ENCODE measurements at regions not wholly inside any gene's neighbourhood (a gene's known extent, or its start where the extent isn't known, plus 50 kb on each side); places are given as distances from the start of the nearest gene placed in this dataset.

- TF ChIP-seq SIN3A (IDR thresholded peaks at IDR 0.05; ENCODE audit: borderline replicate concordance, low read depth, low read length) (no peak), EP300 (IDR thresholded peaks at IDR 0.05; ENCODE audit: borderline replicate concordance in 1 of 2, low read depth in 1 of 2, low read length in 1 of 2) (no peak), YY1 (IDR thresholded peaks at IDR 0.05; ENCODE audit: low read depth) (no peak), GATA2 (CRISPR knock-in tag; IDR thresholded peaks at IDR 0.05) (no peak)
Observed at GRCh38 chr18:57253903-57254302, 98.5 kb upstream of the ST8SIA3 start (continued).

DNA sequence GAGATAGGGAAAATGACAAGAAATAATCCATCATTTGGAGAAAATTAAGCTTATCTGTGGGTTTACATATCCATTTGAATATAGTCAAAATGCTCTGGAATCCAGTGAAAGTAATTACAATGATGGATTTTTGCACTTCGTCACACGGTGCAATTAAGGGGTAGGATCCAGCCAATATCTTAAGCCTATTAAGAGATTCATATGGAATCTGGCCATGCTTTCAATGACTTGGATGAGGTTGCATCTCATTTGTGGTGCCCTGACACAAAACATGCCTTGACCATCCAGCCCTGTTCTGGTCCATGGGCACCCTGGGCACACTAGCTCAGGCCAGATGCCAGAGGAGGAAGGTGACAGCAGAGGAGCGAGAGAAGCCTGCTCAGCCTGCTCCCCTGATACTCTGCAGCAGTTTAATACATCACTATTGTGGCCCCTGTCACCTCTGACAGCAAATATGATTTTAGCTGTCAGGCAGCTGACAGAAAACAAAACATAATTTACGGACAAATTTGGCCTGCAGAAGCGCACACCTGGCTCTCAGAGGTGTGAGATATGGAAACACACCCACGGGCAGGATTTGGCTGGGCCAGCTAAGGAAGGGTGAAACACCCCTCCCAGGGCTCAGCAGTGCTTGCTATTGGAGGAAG is 94.1 kb upstream of the ST8SIA3 start:
- ChIA-PET CTCF (interaction anchor here (1.0 kb wide), 1 partner anchor 10 kb away, joined by 3 read pairs; no protein-coding TSS in a partner anchor), POLR2A (no interaction called here)
- no peaks in the 10 kb centered on the region for H3K79me2 ChIP-seq (ENCODE audit: insufficient read depth)
- 46% methylated on average over 6 of the region's 6 CpGs for WGBS (ENCODE audit: low lambda C conversion rate)
- no peaks in the 10 kb centered on the region for H3K9me3 ChIP-seq
- no peaks in the 10 kb centered on the region for H3K4me1 ChIP-seq (ENCODE audit: control insufficient read depth in 1 of 2, insufficient read depth in 2 of 2, low read depth in 1 of 2, low read length in 1 of 2)
- no peak overlapping the region for H3K27ac ChIP-seq (ENCODE audit: low read depth in 2 of 2, low read length in 1 of 2)
- no peak for TF ChIP-seq TEAD4 (IDR thresholded peaks at IDR 0.05; ENCODE audit: borderline replicate concordance, insufficient read depth)
- TF ChIP-seq NFIC (IDR thresholded peaks at IDR 0.05; ENCODE audit: borderline replicate concordance), result no peak
- no peak for TF ChIP-seq CHD2 (IDR thresholded peaks at IDR 0.05; ENCODE audit: low read length, partially characterized antibody)
- no peak for TF ChIP-seq EP300 (IDR thresholded peaks at IDR 0.05; ENCODE audit: borderline replicate concordance in 1 of 2, low read depth in 1 of 2, low read length in 1 of 2)
- TF ChIP-seq, protein P1, sequence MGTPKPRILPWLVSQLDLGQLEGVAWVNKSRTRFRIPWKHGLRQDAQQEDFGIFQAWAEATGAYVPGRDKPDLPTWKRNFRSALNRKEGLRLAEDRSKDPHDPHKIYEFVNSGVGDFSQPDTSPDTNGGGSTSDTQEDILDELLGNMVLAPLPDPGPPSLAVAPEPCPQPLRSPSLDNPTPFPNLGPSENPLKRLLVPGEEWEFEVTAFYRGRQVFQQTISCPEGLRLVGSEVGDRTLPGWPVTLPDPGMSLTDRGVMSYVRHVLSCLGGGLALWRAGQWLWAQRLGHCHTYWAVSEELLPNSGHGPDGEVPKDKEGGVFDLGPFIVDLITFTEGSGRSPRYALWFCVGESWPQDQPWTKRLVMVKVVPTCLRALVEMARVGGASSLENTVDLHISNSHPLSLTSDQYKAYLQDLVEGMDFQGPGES (IDR thresholded peaks at IDR 0.05; ENCODE audit: low read depth, low read length), result no peak
- no peak for TF ChIP-seq MXI1 (IDR thresholded peaks at IDR 0.05; ENCODE audit: low read depth, low read length)
- no peak for TF ChIP-seq TCF12 (IDR thresholded peaks at IDR 0.05)
- no peak for TF ChIP-seq USF1 (IDR thresholded peaks at IDR 0.05; ENCODE audit: borderline replicate concordance, low read depth)
- no peak overlapping the region for H3K4me2 ChIP-seq
- no peaks in the 10 kb centered on the region for H3K36me3 ChIP-seq (replicated peaks in 1 of 2; ENCODE audit: control insufficient read depth in 1 of 2, insufficient read depth in 2 of 2, low read length in 1 of 2)
- no peaks in the 10 kb centered on the region for H4K20me1 ChIP-seq (ENCODE audit: insufficient read depth)
- DNase-seq, result no peak
- no peaks in the 10 kb centered on the region for H3F3A ChIP-seq (replicated peaks; ENCODE audit: insufficient read depth)
- H3K9me2 ChIP-seq, result no peaks in the 10 kb centered on the region
- no peak overlapping the region for H2AFZ ChIP-seq (ENCODE audit: low read depth)
- H3K4me3 ChIP-seq (ENCODE audit: low read depth in 2 of 2, low read length in 1 of 2), result no peak overlapping the region
- no peak overlapping the region for H3K9ac ChIP-seq
- H3K27me3 ChIP-seq (ENCODE audit: insufficient read depth), result no peaks in the 10 kb centered on the region

GRCh38 chr18:57267368-57267925 is 84.9 kb upstream of the ST8SIA3 start:
- no peaks in the 10 kb centered on the region for H3K27me3 ChIP-seq (ENCODE audit: insufficient read depth)
- no peaks in the 10 kb centered on the region for H3K36me3 ChIP-seq (replicated peaks in 1 of 2; ENCODE audit: control insufficient read depth in 1 of 2, insufficient read depth in 2 of 2, low read length in 1 of 2)
- H3K9me2 ChIP-seq, result no peaks in the 10 kb centered on the region
- no peaks in the 10 kb centered on the region for H3K4me1 ChIP-seq (ENCODE audit: control insufficient read depth in 1 of 2, insufficient read depth in 2 of 2, low read depth in 1 of 2, low read length in 1 of 2)
- 4% methylated on average over 4 of the region's 4 CpGs for WGBS (ENCODE audit: low lambda C conversion rate)
- DNase-seq, result no peak
- CTCF ChIA-PET, result no interaction called here
- H3K4me3 ChIP-seq (ENCODE audit: low read depth in 2 of 2, low read length in 1 of 2), result no peak overlapping the region
- H3K9me3 ChIP-seq, result no peaks in the 10 kb centered on the region
- H4K20me1 ChIP-seq (ENCODE audit: insufficient read depth), result no peaks in the 10 kb centered on the region
- TF ChIP-seq, protein P2, sequence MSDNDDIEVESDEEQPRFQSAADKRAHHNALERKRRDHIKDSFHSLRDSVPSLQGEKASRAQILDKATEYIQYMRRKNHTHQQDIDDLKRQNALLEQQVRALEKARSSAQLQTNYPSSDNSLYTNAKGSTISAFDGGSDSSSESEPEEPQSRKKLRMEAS (IDR thresholded peaks at IDR 0.05; ENCODE audit: low read depth), result no peak
- TF ChIP-seq, protein P3, sequence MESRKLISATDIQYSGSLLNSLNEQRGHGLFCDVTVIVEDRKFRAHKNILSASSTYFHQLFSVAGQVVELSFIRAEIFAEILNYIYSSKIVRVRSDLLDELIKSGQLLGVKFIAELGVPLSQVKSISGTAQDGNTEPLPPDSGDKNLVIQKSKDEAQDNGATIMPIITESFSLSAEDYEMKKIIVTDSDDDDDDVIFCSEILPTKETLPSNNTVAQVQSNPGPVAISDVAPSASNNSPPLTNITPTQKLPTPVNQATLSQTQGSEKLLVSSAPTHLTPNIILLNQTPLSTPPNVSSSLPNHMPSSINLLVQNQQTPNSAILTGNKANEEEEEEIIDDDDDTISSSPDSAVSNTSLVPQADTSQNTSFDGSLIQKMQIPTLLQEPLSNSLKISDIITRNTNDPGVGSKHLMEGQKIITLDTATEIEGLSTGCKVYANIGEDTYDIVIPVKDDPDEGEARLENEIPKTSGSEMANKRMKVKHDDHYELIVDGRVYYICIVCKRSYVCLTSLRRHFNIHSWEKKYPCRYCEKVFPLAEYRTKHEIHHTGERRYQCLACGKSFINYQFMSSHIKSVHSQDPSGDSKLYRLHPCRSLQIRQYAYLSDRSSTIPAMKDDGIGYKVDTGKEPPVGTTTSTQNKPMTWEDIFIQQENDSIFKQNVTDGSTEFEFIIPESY (IDR thresholded peaks at IDR 0.05; ENCODE audit: borderline replicate concordance, low read depth), result no peak
- TF ChIP-seq PBX3 (IDR thresholded peaks at IDR 0.05) (no peak), EP300 (IDR thresholded peaks at IDR 0.05; ENCODE audit: borderline replicate concordance in 1 of 2, low read depth in 1 of 2, low read length in 1 of 2) (no peak), MXI1 (IDR thresholded peaks at IDR 0.05; ENCODE audit: low read depth, low read length) (no peak), RXRA (IDR thresholded peaks at IDR 0.05; ENCODE audit: borderline replicate concordance, low read depth) (no peak), POLR2AphosphoS5 (IDR thresholded peaks at IDR 0.05; ENCODE audit: low read depth, low read length) (no peak), GABPA (IDR thresholded peaks at IDR 0.05; ENCODE audit: low read depth) (no peak), CHD2 (IDR thresholded peaks at IDR 0.05; ENCODE audit: low read length, partially characterized antibody) (no peak)
- TF ChIP-seq, protein P1 (IDR thresholded peaks at IDR 0.05; ENCODE audit: low read depth, low read length), result no peak
- no peaks in the 10 kb centered on the region for H3K79me2 ChIP-seq (ENCODE audit: insufficient read depth)
- H3F3A ChIP-seq (replicated peaks; ENCODE audit: insufficient read depth), result no peaks in the 10 kb centered on the region
- POLR2A ChIA-PET, result no interaction called here
- no peak overlapping the region for H3K27ac ChIP-seq (ENCODE audit: low read depth in 2 of 2, low read length in 1 of 2)
- no peak overlapping the region for H2AFZ ChIP-seq (ENCODE audit: low read depth)
- no peak overlapping the region for H3K4me2 ChIP-seq
- H3K9ac ChIP-seq, result no peak overlapping the region
